ENCODE measurements at regions not wholly inside any gene's neighbourhood (a gene's known extent, or its start where the extent isn't known, plus 50 kb on each side); places are given as distances from the start of the nearest gene placed in this dataset.
"Not testable (repeated sequence)": the region's sequence is repeated elsewhere in the genome, so short reads cannot be mapped to it uniquely, and the experiment has no call there.

- Histone ChIP-seq H3K4me2 (ENCODE audit: low read length) (no peak overlapping the region), H3K9me2 (replicated peaks; ENCODE audit: low read length) (no peaks in the 10 kb centered on the region), H3F3A (ENCODE audit: low read length, unreplicated experiment) (no peaks in the 10 kb centered on the region), H3K79me2 (ENCODE audit: low read length) (no peaks in the 10 kb centered on the region), H3K9ac (ENCODE audit: low read length) (no peak overlapping the region), H2AFZ (ENCODE audit: low read length) (no peak overlapping the region), H3K9me3 (ENCODE audit: low read length) (no peaks in the 10 kb centered on the region), H4K20me1 (ENCODE audit: low read length) (no peaks in the 10 kb centered on the region), H3K4me3 (ENCODE audit: low read length) (no peak overlapping the region), H3K27ac (ENCODE audit: low read length) (no peak overlapping the region), H3K4me1 (ENCODE audit: insufficient read depth, low read length) (no peaks in the 10 kb centered on the region), H3K27me3 (ENCODE audit: low read length) (no peaks in the 10 kb centered on the region), H3K36me3 (ENCODE audit: low read depth, low read length) (no peaks in the 10 kb centered on the region)
- no TSS peak for BruUV-seq (replicated peaks)
- TF ChIP-seq EZH2phosphoT487 (IDR thresholded peaks at IDR 0.05; ENCODE audit: borderline replicate concordance, low read length) = no peak
- TF ChIP-seq CTCF (conservative IDR thresholded peaks at IDR 0.05; ENCODE audit: low read depth, low read length) = no peak
- no peak for TF ChIP-seq EZH2 (IDR thresholded peaks at IDR 0.05; ENCODE audit: low read length, unreplicated experiment)
- ATAC-seq (no peak), DNase-seq (no peak)
- POLR2A ChIA-PET (ENCODE audit: unreplicated experiment) = no interaction called here
- intact Hi-C loops (cut with micrococcal nuclease) = loop anchor here (10.0 kb wide), 1 partner anchor 102 kb away; no protein-coding TSS in a partner anchor
- CTCF ChIA-PET = no interaction called here
Measured at GRCh38 chr1:185463011-185463410, 146.0 kb upstream of the IVNS1ABP start.

GRCh38 chr1:185460723-185461122 lies 143.7 kb upstream of the IVNS1ABP start:
- H3K27me3 ChIP-seq (ENCODE audit: low read length); H3K9me2 ChIP-seq (replicated peaks; ENCODE audit: low read length); H3K4me2 ChIP-seq (ENCODE audit: low read length); H3K9ac ChIP-seq (ENCODE audit: low read length); BruUV-seq (replicated peaks); H3K27ac ChIP-seq (ENCODE audit: low read length); H3K4me1 ChIP-seq (ENCODE audit: insufficient read depth, low read length); H3K36me3 ChIP-seq (ENCODE audit: low read depth, low read length); H3K9me3 ChIP-seq (ENCODE audit: low read length); H4K20me1 ChIP-seq (ENCODE audit: low read length); DNase-seq; POLR2A ChIA-PET (ENCODE audit: unreplicated experiment); H3F3A ChIP-seq (ENCODE audit: low read length, unreplicated experiment); ATAC-seq; H2AFZ ChIP-seq (ENCODE audit: low read length); CTCF ChIA-PET; H3K4me3 ChIP-seq (ENCODE audit: low read length); H3K79me2 ChIP-seq (ENCODE audit: low read length): not testable (repeated sequence)
- intact Hi-C loops (cut with micrococcal nuclease) = loop anchor here (10.0 kb wide), 1 partner anchor 104 kb away; no protein-coding TSS in a partner anchor

GRCh38 chr1:185459141-185459540 lies 142.1 kb upstream of the IVNS1ABP start:
- Histone ChIP-seq H3K36me3 (ENCODE audit: low read depth, low read length) (no peaks in the 10 kb centered on the region), H3K9ac (ENCODE audit: low read length) (no peak overlapping the region), H3K4me2 (ENCODE audit: low read length) (no peak overlapping the region), H3K9me3 (ENCODE audit: low read length) (no peaks in the 10 kb centered on the region), H3K4me1 (ENCODE audit: insufficient read depth, low read length) (peaks cover 10% of the 10 kb centered on the region), H3K27me3 (ENCODE audit: low read length) (no peaks in the 10 kb centered on the region), H3F3A (ENCODE audit: low read length, unreplicated experiment) (no peaks in the 10 kb centered on the region), H3K4me3 (ENCODE audit: low read length) (no peak overlapping the region), H4K20me1 (ENCODE audit: low read length) (no peaks in the 10 kb centered on the region), H3K27ac (ENCODE audit: low read length) (no peak overlapping the region), H3K9me2 (replicated peaks; ENCODE audit: low read length) (no peaks in the 10 kb centered on the region), H3K79me2 (ENCODE audit: low read length) (no peaks in the 10 kb centered on the region), H2AFZ (ENCODE audit: low read length) (no peak overlapping the region)
- TF ChIP-seq EZH2 (IDR thresholded peaks at IDR 0.05; ENCODE audit: low read length, unreplicated experiment) (no peak), CTCF (conservative IDR thresholded peaks at IDR 0.05; ENCODE audit: low read depth, low read length) (no peak), EZH2phosphoT487 (IDR thresholded peaks at IDR 0.05; ENCODE audit: borderline replicate concordance, low read length) (no peak)
- no TSS peak for BruUV-seq (replicated peaks)
- ChIA-PET CTCF (no interaction called here), POLR2A (ENCODE audit: unreplicated experiment) (no interaction called here)
- intact Hi-C loops (cut with micrococcal nuclease) = no loop called here
- ATAC-seq = no peak
- no peak for DNase-seq

Measured in PC-3 (cell line).